Stimulated activated CD4-positive, alpha-beta T cell treated with anti-CD3 and anti-CD28 coated beads, Interleukin-4, amount 100 ng/mL, for 24 hours (primary cell): ENCODE measurements at regions not wholly inside any gene's neighbourhood (a gene's known extent, or its start where the extent isn't known, plus 50 kb on each side); places are given as distances from the start of the nearest gene placed in this dataset.

Experiments
- DNase-seq: peaks from one replicate; pipeline ENCODE4 v3.0.0-alpha.2; 2020

DNA sequence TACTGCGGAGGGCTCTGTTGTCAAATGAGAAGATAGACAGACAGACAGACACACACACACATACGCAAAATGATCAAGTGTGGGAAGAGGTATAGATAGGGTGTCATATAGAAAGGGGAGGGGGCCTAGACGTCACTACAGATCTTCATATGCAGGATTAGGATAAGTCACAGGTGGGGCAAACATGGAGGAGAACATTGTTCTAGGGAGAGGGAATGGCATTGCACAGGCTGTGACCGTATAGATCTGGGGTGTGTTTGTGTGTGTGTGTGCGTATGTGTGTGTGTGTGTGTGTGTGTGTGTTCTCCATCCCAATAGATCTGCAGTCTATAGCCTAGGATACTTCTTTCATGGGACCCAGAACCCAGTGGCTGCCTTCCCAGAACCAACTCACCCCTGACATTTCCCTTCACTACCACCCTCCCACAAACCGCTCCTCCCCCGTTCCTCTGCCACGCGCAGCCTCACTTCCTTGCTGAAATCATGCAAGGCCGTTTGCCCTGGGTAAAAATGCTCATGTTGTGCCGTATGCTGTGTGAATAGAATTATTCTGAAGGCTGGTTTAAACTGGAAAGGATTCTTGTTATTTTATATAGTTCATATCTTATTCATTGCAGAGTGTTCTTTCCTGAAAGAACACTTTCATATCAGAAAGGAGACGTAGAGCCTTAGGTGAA, 50.5 kb upstream of the CCL1 start:
- DNase-seq, result no peak

DNA sequence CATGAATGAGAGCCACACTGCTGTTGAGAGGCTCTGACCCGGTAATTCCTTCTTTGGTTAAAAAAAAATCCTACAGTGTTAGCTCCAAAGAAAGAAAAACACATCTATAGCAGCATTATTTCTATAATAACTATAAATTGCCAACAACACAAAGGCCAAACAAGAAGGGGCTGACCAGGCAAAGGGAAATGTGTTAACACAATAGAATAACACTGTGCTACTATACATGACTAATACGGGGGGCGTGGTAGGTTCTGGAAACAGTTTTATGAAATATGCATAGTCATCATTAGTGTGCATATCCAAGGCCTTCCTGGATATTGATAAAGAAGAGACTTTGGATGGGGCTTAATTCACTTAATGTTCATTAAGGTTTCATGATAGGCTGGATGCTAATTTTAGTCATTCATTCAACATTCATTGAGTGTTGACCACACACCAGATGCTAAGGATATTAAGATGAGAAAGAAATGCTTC, 50.0 kb upstream of the CCL1 start:
- DNase-seq, result no peak
